ENCODE measurements at regions not wholly inside any gene's neighbourhood (a gene's known extent, or its start where the extent isn't known, plus 50 kb on each side); places are given as distances from the start of the nearest gene placed in this dataset.

GRCh38 chr20:59455402-59456341 lies 148.7 kb upstream of the PHACTR3 start:
- CTCF ChIA-PET (ENCODE audit: unreplicated experiment) = no interaction called here
- Histone ChIP-seq H3K4me3 (ENCODE audit: low read depth, low read length, poor library complexity, severe bottlenecking) (no peak overlapping the region), H4K20me1 (ENCODE audit: insufficient read depth, low read length) (no peaks in the 10 kb centered on the region), H3K79me2 (ENCODE audit: insufficient read depth, low read depth, low read length) (no peaks in the 10 kb centered on the region), H3K4me1 (ENCODE audit: insufficient read depth, low read length, poor library complexity, severe bottlenecking) (no peaks in the 10 kb centered on the region), H2AFZ (ENCODE audit: low read length) (no peak overlapping the region), H3K27ac (ENCODE audit: low read depth, low read length, poor library complexity, severe bottlenecking) (no peak overlapping the region), H3K9me3 (ENCODE audit: low read length) (no peaks in the 10 kb centered on the region), H3K4me2 (ENCODE audit: low read length) (no peak overlapping the region), H3K36me3 (ENCODE audit: insufficient read depth, low read length) (no peaks in the 10 kb centered on the region), H3K9me2 (ENCODE audit: insufficient read depth, low read length) (no peaks in the 10 kb centered on the region)
- TF ChIP-seq EZH2phosphoT487 (IDR thresholded peaks at IDR 0.05; ENCODE audit: borderline replicate concordance, low read depth, low read length) (no peak), CTCF (conservative IDR thresholded peaks at IDR 0.05; ENCODE audit: low read length) (peak; percentile 77)
- peak; percentile 14 for DNase-seq (ENCODE audit: low spot score)
- POLR2A ChIA-PET = interaction anchor here (0.7 kb wide), 1 partner anchor 120 kb away, joined by 3 read pairs; no protein-coding TSS in a partner anchor
- no TSS peak for BruUV-seq (replicated peaks)
- intact Hi-C loops (cut with micrococcal nuclease; ENCODE audit: unreplicated experiment) = no loop called here

GRCh38 chr20:59456342-59457279 lies 147.7 kb upstream of the PHACTR3 start:
- no TSS peak for BruUV-seq (replicated peaks)
- no peak overlapping the region for H3K27ac ChIP-seq (ENCODE audit: low read depth, low read length, poor library complexity, severe bottlenecking)
- CTCF ChIA-PET (ENCODE audit: unreplicated experiment) = no interaction called here
- H3K36me3 ChIP-seq (ENCODE audit: insufficient read depth, low read length) = no peaks in the 10 kb centered on the region
- H3K79me2 ChIP-seq (ENCODE audit: insufficient read depth, low read depth, low read length) = no peaks in the 10 kb centered on the region
- no peak overlapping the region for H3K4me3 ChIP-seq (ENCODE audit: low read depth, low read length, poor library complexity, severe bottlenecking)
- H2AFZ ChIP-seq (ENCODE audit: low read length) = no peak overlapping the region
- intact Hi-C loops (cut with micrococcal nuclease; ENCODE audit: unreplicated experiment) = no loop called here
- TF ChIP-seq EZH2phosphoT487 (IDR thresholded peaks at IDR 0.05; ENCODE audit: borderline replicate concordance, low read depth, low read length) (no peak), CTCF (conservative IDR thresholded peaks at IDR 0.05; ENCODE audit: low read length) (no peak)
- no peak overlapping the region for H3K4me2 ChIP-seq (ENCODE audit: low read length)
- H3K9me3 ChIP-seq (ENCODE audit: low read length) = no peaks in the 10 kb centered on the region
- POLR2A ChIA-PET = no interaction called here
- H3K9me2 ChIP-seq (ENCODE audit: insufficient read depth, low read length) = no peaks in the 10 kb centered on the region
- no peaks in the 10 kb centered on the region for H3K4me1 ChIP-seq (ENCODE audit: insufficient read depth, low read length, poor library complexity, severe bottlenecking)
- no peaks in the 10 kb centered on the region for H4K20me1 ChIP-seq (ENCODE audit: insufficient read depth, low read length)
- no peak for DNase-seq (ENCODE audit: low spot score)

Measured in OCI-LY7 (cell line).